Gastrocnemius medialis (tissue), 4 donors: ENCODE measurements at regions not wholly inside any gene's neighbourhood (a gene's known extent, or its start where the extent isn't known, plus 50 kb on each side); places are given as distances from the start of the nearest gene placed in this dataset.

ENCODE experiments used
- CTCF ChIP-seq, 5 experiments: fragments of 450-650 bp in 3 of 5; fragments of 200-600 bp in 2 of 5; sonication (generic) in 2 of 5; IDR thresholded peaks in 4 of 5; conservative IDR thresholded peaks in 1 of 5; 1 replicate in 4 of 5; 2 replicates in 1 of 5; pipeline ENCODE4 v1.5.1; 2016 to 2019; ENCODE audit warnings: antibody characterized with exemption in 5 of 5, mild to moderate bottlenecking in 3 of 5, moderate library complexity in 3 of 5
- POLR2A ChIP-seq, 2 donors: fragments of 450-650 bp; IDR thresholded peaks; one replicate each; pipeline ENCODE4 v1.6.1; 2017; ENCODE audit warnings: antibody characterized with exemption in 2 of 2, mild to moderate bottlenecking in 2 of 2, moderate library complexity in 2 of 2

GRCh38 chr10:47101807-47102206 is 190.6 kb downstream of the PTPN20 start:
- TF ChIP-seq CTCF (IDR thresholded peaks at IDR 0.05 in 4 of 5, conservative IDR thresholded peaks at IDR 0.05 in 1 of 5) (no peak), POLR2A (IDR thresholded peaks at IDR 0.05) (no peak)
